Mesendoderm (in vitro differentiated cells): ENCODE measurements at regions not wholly inside any gene's neighbourhood (a gene's known extent, or its start where the extent isn't known, plus 50 kb on each side); places are given as distances from the start of the nearest gene placed in this dataset.

Experiments used
- DNase-seq: peaks from one replicate; pipeline ENCODE4 v3.0.0; 2013
- H2AK5ac ChIP-seq: 2 replicates; pipeline ENCODE4 v1.6.1; 2013; ENCODE audit warnings: low read length, inconsistent platforms
- H2BK120ac ChIP-seq: 2 replicates; pipeline ENCODE4 v1.6.1; 2013; ENCODE audit warnings: low read depth, mild to moderate bottlenecking, low read length, moderate library complexity, mixed read lengths
- H2BK15ac ChIP-seq: replicated peaks from 2 replicates; pipeline ENCODE4 v1.6.1; 2013; ENCODE audit warnings: low read depth, mild to moderate bottlenecking, moderate library complexity
- H2BK5ac ChIP-seq: 2 replicates; pipeline ENCODE4 v1.6.1; 2013; ENCODE audit warnings: low read length, inconsistent platforms
- H3K18ac ChIP-seq: 2 replicates; pipeline ENCODE4 v1.6.1; 2013; ENCODE audit warnings: mild to moderate bottlenecking, low read length, mixed read lengths
- H3K23ac ChIP-seq: one replicate; pipeline ENCODE4 v1.6.1; 2013; ENCODE audit warnings: low read length
- H3K27ac ChIP-seq: 2 replicates; pipeline ENCODE4 v1.5.1; 2013; ENCODE audit warnings: low read depth, mild to moderate bottlenecking, inconsistent platforms, low read length, moderate library complexity
- H3K27me3 ChIP-seq: 2 replicates; pipeline ENCODE4 v1.6.1; 2013; ENCODE audit warnings: low read length, control low read depth, mild to moderate bottlenecking, inconsistent platforms; ENCODE audit not compliant: insufficient read depth, poor library complexity
- H3K36me3 ChIP-seq: 2 replicates; pipeline ENCODE4 v1.6.1; 2013; ENCODE audit warnings: low read length, inconsistent platforms; ENCODE audit not compliant: control insufficient read depth, insufficient read depth
- H3K4ac ChIP-seq: one replicate; pipeline ENCODE4 v1.6.1; 2013; ENCODE audit warnings: low read depth, mild to moderate bottlenecking, low read length, moderate library complexity
- H3K4me1 ChIP-seq: 2 replicates; pipeline ENCODE4 v1.6.1; 2013; ENCODE audit warnings: low read depth, low read length, inconsistent platforms; ENCODE audit not compliant: control insufficient read depth
- H3K4me2 ChIP-seq: 2 replicates; pipeline ENCODE4 v1.6.1; 2013; ENCODE audit warnings: low read length
- H3K4me3 ChIP-seq: 2 replicates; pipeline ENCODE4 v1.5.1; 2013; ENCODE audit warnings: mild to moderate bottlenecking, low read length
- H3K56ac ChIP-seq: one replicate; pipeline ENCODE4 v1.6.1; 2013; ENCODE audit warnings: low read length
- H3K79me1 ChIP-seq: 2 replicates; pipeline ENCODE4 v1.6.1; 2013; ENCODE audit warnings: low read length, inconsistent platforms
- H3K79me2 ChIP-seq: 2 replicates; pipeline ENCODE4 v1.6.1; 2013; ENCODE audit warnings: mild to moderate bottlenecking, low read length; ENCODE audit not compliant: control insufficient read depth, insufficient read depth
- H3K9ac ChIP-seq: 2 replicates; pipeline ENCODE4 v1.6.1; 2013; ENCODE audit warnings: low read length, inconsistent platforms
- H4K5ac ChIP-seq: one replicate; pipeline ENCODE4 v1.6.1; 2013; ENCODE audit warnings: low read length
- H4K8ac ChIP-seq: one replicate; pipeline ENCODE4 v1.6.1; 2013; ENCODE audit warnings: low read depth, mild to moderate bottlenecking, control low read depth, low read length, moderate library complexity
- whole genome bisulfite sequencing: extraction: QIAGEN DNeasy Blood & Tissue Kit; methylation state at CpG from one replicate; pipeline ENCODE4 v1.1.7; 2013; ENCODE audit warnings: low lambda C conversion rate, missing lambda C conversion rate; ENCODE audit not compliant: insufficient coverage; ENCODE audit errors: extremely low coverage; 5-methylcytosine and 5-hydroxymethylcytosine counted together

DNA sequence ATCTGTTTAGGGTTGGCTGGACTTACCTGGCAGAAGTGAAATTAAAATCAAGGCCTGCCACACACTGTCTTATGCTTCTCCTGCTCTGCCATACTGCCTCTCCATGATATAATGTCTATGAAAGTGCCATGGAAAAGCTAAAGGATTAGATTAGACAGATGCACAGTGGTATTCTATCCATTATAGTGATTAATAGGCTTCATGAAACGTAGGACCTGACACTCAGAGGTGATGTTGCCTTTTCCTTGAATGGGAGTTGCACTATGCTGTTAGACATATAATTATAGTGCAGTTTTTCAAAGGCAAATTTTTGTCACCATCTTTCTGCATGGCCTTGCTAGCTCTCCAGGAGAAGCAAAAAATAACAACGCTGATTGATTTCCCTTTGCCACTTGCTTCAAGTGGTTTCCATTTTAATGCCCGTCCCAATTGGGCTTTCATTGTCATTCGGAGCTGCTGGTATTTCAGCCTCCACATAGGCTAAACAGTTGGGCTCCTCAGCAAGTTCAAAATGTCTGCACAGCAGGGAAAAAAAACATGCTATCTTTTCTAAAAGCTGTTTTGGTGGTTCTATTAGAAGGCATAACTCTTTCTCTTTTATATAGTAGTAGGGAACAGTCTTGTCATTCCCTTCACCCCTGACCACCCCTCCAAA, 502.8 kb upstream of the GOT2 start:
- no peak overlapping the region for H3K27ac ChIP-seq
- no peak overlapping the region for H4K5ac ChIP-seq
- no peaks in the 10 kb centered on the region for H3K27me3 ChIP-seq
- H3K23ac ChIP-seq, result no peak overlapping the region
- no peak overlapping the region for H3K9ac ChIP-seq
- H3K18ac ChIP-seq, result no peak overlapping the region
- H3K4me1 ChIP-seq, result no peaks in the 10 kb centered on the region
- DNase-seq, result no peak
- H3K4me2 ChIP-seq, result no peak overlapping the region
- H2AK5ac ChIP-seq, result no peak overlapping the region
- H3K4me3 ChIP-seq, result no peak overlapping the region
- H2BK15ac ChIP-seq, result no peak overlapping the region
- no peaks in the 10 kb centered on the region for H3K36me3 ChIP-seq
- no peaks in the 10 kb centered on the region for H3K79me1 ChIP-seq
- H3K79me2 ChIP-seq, result no peaks in the 10 kb centered on the region
- no peak overlapping the region for H4K8ac ChIP-seq
- WGBS, result no CpG with 5 or more reads among the region's 4 CpGs
- H2BK120ac ChIP-seq, result no peak overlapping the region
- H3K56ac ChIP-seq, result no peak overlapping the region
- no peak overlapping the region for H2BK5ac ChIP-seq
- H3K4ac ChIP-seq, result no peak overlapping the region

GRCh38 chr16:59224401-59224800, 490.3 kb upstream of the GOT2 start:
- Histone ChIP-seq H3K4ac (no peak overlapping the region), H3K23ac (no peak overlapping the region), H4K5ac (no peak overlapping the region), H2BK120ac (no peak overlapping the region), H3K9ac (no peak overlapping the region), H2BK5ac (no peak overlapping the region), H3K56ac (no peak overlapping the region), H3K4me3 (no peak overlapping the region), H2AK5ac (no peak overlapping the region), H4K8ac (no peak overlapping the region), H2BK15ac (no peak overlapping the region), H3K18ac (no peak overlapping the region), H3K27me3 (no peaks in the 10 kb centered on the region), H3K79me2 (no peaks in the 10 kb centered on the region), H3K4me1 (no peaks in the 10 kb centered on the region), H3K36me3 (no peaks in the 10 kb centered on the region), H3K27ac (no peak overlapping the region), H3K4me2 (no peak overlapping the region), H3K79me1 (no peaks in the 10 kb centered on the region)
- no peak for DNase-seq
- WGBS, result no CpG with 5 or more reads among the region's 2 CpGs

DNA sequence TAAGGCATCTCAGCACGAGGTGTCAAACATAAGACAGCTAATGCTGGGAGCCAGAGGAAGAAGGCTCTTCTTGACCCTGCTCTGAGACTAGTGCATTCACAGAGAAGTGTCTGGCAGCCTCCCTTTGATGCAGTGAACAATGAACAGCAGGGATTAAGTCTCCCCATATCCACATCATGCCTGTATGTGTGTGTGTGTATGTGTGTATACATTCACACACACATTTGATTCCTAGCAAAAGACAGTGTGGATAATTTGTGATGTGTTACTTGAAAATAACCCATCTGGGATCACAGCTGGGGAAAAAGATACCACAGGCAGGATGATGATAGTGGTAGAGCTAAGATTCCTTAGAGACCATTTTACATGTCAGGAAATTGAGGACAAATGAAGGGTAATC, 485.9 kb upstream of the GOT2 start:
- Histone ChIP-seq H3K27me3 (no peaks in the 10 kb centered on the region), H3K9ac (no peak overlapping the region), H3K4me1 (no peaks in the 10 kb centered on the region), H3K79me1 (no peaks in the 10 kb centered on the region), H2BK120ac (no peak overlapping the region), H3K4me3 (no peak overlapping the region), H3K4ac (no peak overlapping the region), H2BK15ac (no peak overlapping the region), H3K23ac (no peak overlapping the region), H3K79me2 (no peaks in the 10 kb centered on the region), H2BK5ac (no peak overlapping the region), H3K56ac (no peak overlapping the region), H4K8ac (no peak overlapping the region), H3K27ac (no peak overlapping the region), H3K36me3 (no peaks in the 10 kb centered on the region), H3K4me2 (no peak overlapping the region), H4K5ac (no peak overlapping the region), H3K18ac (no peak overlapping the region), H2AK5ac (no peak overlapping the region)
- WGBS, result no CpG with 5 or more reads among the region's 1 CpG
- DNase-seq, result no peak

DNA sequence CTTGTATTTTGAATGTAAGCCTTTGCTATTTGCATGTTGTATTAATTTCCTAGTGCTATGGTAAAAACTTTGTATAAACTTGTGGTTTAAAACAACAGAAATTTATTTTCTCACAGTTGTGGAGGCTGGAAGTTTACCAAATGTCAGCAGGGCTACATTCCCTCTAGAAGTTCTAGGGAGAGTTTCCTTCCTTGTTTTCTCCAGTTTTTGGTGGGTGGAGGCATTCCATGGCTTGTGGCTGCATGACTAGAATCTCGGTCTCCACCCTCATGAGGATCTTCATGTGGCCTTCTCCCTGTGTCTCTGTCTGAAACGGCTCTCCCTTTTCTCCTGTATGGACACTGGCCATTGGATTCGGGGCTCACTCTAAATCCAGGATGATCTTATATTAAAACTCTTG, 482.2 kb upstream of the GOT2 start:
- H4K8ac ChIP-seq, result no peak overlapping the region
- H3K56ac ChIP-seq, result no peak overlapping the region
- no peak overlapping the region for H2AK5ac ChIP-seq
- no peak overlapping the region for H2BK120ac ChIP-seq
- H3K79me2 ChIP-seq, result no peaks in the 10 kb centered on the region
- no peak overlapping the region for H4K5ac ChIP-seq
- H2BK15ac ChIP-seq, result no peak overlapping the region
- no peak overlapping the region for H3K4ac ChIP-seq
- no peaks in the 10 kb centered on the region for H3K36me3 ChIP-seq
- DNase-seq, result no peak
- no peak overlapping the region for H3K27ac ChIP-seq
- WGBS, result no CpG with 5 or more reads among the region's 3 CpGs
- H3K79me1 ChIP-seq, result no peaks in the 10 kb centered on the region
- no peak overlapping the region for H2BK5ac ChIP-seq
- H3K18ac ChIP-seq, result no peak overlapping the region
- H3K23ac ChIP-seq, result no peak overlapping the region
- no peaks in the 10 kb centered on the region for H3K27me3 ChIP-seq
- H3K4me3 ChIP-seq, result no peak overlapping the region
- no peak overlapping the region for H3K9ac ChIP-seq
- H3K4me2 ChIP-seq, result no peak overlapping the region
- no peaks in the 10 kb centered on the region for H3K4me1 ChIP-seq

GRCh38 chr16:59214455-59214854, 480.3 kb upstream of the GOT2 start:
- H3K23ac ChIP-seq, result no peak overlapping the region
- no peak overlapping the region for H2BK120ac ChIP-seq
- H3K4me1 ChIP-seq, result peaks cover 6% of the 10 kb centered on the region
- no peaks in the 10 kb centered on the region for H3K27me3 ChIP-seq
- H3K36me3 ChIP-seq, result no peaks in the 10 kb centered on the region
- H3K27ac ChIP-seq, result no peak overlapping the region
- no peaks in the 10 kb centered on the region for H3K79me1 ChIP-seq
- H2BK5ac ChIP-seq, result no peak overlapping the region
- WGBS, result no CpG with 5 or more reads among the region's 2 CpGs
- H3K56ac ChIP-seq, result no peak overlapping the region
- H3K4me3 ChIP-seq, result no peak overlapping the region
- no peak overlapping the region for H3K4me2 ChIP-seq
- H2BK15ac ChIP-seq, result no peak overlapping the region
- H3K4ac ChIP-seq, result no peak overlapping the region
- H4K5ac ChIP-seq, result no peak overlapping the region
- H3K9ac ChIP-seq, result no peak overlapping the region
- H3K79me2 ChIP-seq, result no peaks in the 10 kb centered on the region
- no peak overlapping the region for H2AK5ac ChIP-seq
- no peak for DNase-seq
- H3K18ac ChIP-seq, result no peak overlapping the region
- H4K8ac ChIP-seq, result no peak overlapping the region

DNA sequence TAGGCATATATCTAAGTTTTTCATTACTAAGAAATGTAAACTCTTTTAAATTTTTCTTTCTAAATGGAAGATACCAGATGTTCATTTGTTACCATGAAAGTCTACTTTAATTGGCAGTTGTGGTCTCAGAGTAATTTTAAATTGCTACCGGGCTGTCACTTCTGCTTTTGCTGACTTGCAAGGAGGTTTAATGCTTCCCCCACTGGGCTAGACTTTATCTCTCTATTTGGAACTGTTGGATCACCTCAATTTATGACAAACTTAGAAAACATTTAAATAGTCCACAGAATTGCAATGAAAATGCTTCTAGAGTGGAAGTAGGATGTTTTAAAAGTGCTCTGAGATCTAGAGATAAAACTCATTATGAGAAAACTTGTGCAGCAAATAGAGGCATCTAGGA, 479.8 kb upstream of the GOT2 start:
- no peaks in the 10 kb centered on the region for H3K79me2 ChIP-seq
- H3K23ac ChIP-seq, result no peak overlapping the region
- H2BK5ac ChIP-seq, result no peak overlapping the region

More for the DNA sequence above, 479.8 kb upstream of the GOT2 start:
- H4K8ac ChIP-seq, result no peak overlapping the region
- no peaks in the 10 kb centered on the region for H3K27me3 ChIP-seq
- peaks cover 6% of the 10 kb centered on the region for H3K4me1 ChIP-seq
- no peak overlapping the region for H3K4me2 ChIP-seq
- no peak overlapping the region for H4K5ac ChIP-seq
- no peak overlapping the region for H2BK15ac ChIP-seq
- no peaks in the 10 kb centered on the region for H3K36me3 ChIP-seq
- H3K4me3 ChIP-seq, result no peak overlapping the region
- DNase-seq, result no peak
- no peak overlapping the region for H3K18ac ChIP-seq
- H2BK120ac ChIP-seq, result no peak overlapping the region
- no peak overlapping the region for H2AK5ac ChIP-seq
- no peak overlapping the region for H3K9ac ChIP-seq
- H3K4ac ChIP-seq, result no peak overlapping the region
- H3K27ac ChIP-seq, result no peak overlapping the region
- no CpG with 5 or more reads among the region's 1 CpG for WGBS
- H3K56ac ChIP-seq, result no peak overlapping the region
- H3K79me1 ChIP-seq, result no peaks in the 10 kb centered on the region
